Femur (tissue), 1 donor: ENCODE measurements at regions not wholly inside any gene's neighbourhood (a gene's known extent, or its start where the extent isn't known, plus 50 kb on each side); places are given as distances from the start of the nearest gene placed in this dataset.
"Not testable (repeated sequence)": the region's sequence is repeated elsewhere in the genome, so short reads cannot be mapped to it uniquely, and the experiment has no call there.

ENCODE experiments used
- DNase-seq: peaks from one replicate; pipeline ENCODE4 v3.0.0-alpha.2; 2017

DNA sequence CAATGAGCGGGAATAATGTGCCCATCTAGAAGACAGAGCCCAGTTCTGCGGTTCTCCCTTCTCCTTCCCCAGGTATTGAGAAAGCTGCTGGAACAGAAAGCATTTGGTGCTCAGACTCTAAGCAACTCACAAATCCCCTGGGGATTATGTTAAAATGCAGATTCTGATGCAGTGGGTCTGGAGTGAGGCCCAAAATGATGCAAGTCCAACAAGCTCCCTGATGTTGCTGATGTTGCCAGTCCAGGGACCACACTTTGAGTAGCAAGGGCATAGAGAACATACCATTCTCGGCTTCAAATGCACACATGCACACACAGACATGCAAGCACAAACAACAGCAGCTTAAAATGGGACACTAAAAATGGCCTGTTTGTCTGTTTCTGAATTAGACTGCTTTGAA lies 274.8 kb upstream of the NCKAP5 start:
- DNase-seq, result no peak

DNA sequence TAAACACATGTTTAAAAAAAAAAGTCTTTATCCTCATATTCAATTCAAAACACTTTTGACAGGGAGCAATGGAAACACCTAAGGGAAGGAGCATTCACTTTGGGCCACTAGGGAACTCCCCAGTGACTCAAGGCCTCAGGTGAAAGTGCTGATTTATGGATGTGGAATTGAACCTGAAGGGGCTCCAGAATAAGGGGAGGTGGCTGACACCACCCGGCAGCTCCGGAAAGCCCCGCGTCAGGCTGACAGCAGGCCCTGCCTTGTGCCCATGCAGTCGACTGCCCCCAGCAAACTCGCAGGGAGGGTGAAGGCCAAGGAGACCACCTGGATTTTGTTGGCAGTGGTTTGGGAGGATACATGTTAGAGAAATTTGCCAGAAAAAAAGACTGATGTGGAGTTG lies 275.3 kb upstream of the NCKAP5 start:
- no peak for DNase-seq

DNA sequence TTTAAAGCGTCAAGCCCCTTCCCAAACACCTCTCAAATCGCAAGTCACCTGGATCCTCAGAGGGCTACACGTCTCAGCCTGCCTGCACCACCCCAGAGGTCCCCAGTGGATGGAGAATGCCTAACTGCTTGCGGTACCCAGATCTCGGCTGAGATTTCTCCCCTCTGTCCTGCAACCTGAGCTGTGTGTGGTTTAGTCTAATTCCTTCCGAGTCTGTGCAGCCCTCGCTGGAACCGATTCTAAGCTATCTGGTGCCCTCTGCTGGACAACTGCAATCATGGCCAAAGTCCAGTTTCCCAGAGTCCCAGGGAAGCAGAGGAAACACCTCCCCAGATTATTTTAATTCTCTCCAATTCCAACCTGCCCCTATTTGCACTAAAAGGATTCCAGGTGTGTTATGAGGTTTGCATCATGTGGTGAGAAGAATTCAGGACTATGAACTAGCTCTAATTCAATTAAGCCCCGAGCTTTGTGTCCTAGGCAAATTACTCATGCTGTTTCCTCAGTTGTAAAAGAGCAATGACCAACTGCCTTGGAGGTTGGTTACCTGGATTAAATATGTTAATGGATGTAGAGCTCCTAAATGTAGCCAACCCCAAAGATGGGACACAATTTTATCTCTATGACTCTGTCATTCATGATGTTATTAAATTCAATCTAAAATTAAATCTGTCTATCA lies 276.1 kb upstream of the NCKAP5 start:
- DNase-seq, result peak; percentile 78

DNA sequence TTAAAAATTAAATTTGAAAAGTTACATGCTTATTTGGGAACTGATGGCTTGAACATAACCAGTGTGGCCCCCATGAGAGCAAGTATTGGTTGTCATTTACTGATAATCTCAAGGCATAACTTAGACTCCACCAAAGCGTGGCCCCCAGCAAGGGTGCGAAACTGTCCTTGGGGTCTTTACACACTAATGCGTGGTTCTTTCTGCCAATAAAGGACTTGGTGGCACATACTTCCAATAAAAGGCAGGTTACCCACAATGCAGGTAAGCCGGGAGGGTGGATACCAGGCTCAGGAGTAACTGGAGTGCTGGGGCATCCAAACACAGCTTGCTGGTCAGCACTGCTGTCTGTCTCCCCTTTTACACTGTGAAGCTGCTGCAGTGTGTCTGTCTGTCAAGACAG lies 278.2 kb upstream of the NCKAP5 start:
- DNase-seq, result no peak

DNA sequence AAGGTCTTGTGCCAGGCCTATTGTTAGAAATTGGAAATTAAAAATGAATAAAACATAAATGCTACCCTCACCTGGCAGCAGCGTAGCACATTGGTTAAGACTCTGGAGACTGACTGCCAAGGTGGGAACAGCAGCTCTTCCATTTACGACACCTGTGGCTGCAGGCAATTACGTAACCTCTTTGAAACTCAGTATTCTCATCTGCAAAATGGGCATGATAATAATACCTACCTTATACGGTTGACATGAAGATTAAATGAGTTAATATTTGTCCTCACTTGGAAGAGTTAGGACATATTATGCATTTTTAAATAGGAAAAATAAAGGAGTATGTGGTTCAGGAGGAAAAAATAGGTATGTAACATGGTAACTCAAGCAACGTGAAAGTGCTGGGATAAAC lies 279.3 kb upstream of the NCKAP5 start:
- DNase-seq, result no peak

DNA sequence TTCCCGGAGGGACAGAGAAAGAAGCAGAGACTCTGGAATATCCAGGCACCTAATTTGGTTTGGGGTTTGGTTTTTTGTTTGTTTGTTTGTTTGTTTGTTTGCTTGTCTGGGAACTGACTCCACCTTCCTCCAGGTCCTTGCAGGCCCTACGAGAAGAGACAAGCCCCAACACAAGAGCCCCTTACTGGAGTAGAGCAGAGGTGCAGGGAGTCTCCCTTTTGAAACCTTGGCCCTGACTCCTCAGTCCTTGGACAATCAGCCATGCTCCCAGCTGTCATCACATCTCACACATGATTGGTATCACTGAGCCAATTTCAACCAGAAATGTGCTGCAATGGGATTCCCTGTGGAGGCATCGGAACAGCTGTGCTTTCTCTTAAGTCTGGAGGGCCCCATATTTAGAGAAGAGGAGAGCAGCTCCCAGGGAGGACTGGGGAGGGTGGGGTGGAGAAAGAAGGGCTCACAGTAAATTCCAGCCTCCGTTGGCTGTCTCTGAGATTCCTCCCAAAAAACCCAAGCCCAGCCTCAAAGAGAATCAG lies 279.9 kb upstream of the NCKAP5 start:
- peak; percentile 38 for DNase-seq

DNA sequence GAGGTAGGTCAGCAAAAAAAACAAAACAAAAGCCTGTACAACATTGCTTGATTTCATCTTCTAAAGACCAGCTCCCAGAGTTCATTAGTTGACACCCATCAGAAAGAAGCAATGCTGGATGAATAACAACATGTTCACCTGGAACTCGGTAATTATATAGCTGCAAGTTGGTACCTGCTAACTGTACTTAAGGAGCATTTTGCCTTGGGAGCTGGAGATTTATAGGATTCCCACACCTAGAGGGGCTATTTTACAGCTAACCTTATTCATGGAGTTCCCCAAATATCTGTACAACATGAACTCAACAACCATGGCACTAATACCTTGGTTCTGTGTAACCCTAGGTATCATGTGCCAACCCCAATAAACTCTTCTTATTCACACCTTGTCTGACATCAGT lies 281.1 kb upstream of the NCKAP5 start:
- DNase-seq, result no peak

DNA sequence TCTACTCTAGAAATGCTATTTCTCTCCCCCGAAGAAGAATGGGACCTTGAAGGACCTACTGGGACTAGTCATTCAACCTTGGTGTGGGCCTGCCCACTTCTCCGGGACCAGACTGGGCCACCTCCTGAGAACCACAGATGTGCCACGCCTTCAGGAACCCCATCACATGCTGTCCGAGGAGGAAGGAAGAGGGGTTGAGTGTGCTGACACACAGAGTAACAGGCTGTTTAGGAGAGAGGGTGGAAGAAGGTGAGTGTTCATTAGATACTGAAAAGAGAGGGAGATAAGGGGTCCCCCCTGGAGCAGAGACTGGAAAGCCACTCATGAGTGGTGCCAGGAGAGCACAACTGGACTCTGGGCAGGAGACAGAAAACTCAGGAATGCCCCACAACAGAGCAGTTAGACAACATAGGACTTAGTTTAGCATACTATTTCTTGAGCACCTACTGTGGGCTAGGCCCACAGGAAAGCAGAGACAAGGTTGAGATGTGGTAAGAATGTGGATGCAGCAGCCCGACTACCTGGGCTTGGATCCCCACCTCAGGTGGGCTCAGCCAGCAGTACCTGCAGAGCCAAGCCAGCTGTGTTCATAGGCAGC lies 286.4 kb upstream of the NCKAP5 start:
- DNase-seq, result no peak

DNA sequence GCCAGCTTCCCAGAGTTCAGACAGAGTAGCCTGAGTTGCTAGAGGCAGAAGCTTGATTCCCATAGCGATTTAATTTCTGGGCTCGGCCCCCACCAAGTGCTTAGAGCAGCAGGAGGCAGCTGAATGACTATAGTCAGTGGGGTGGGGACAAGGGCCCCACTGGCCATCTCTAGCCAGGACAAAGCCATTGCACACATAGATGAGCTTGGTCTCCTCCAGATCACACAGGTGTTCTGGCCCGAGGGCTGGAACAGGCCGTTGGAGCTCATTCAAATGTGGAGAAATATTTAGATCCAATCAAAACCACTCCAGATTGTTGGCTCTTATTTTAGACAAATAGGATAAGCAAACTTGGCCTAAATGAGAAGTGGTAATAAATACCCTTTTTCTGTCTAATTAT lies 287.3 kb upstream of the NCKAP5 start:
- DNase-seq, result no peak

DNA sequence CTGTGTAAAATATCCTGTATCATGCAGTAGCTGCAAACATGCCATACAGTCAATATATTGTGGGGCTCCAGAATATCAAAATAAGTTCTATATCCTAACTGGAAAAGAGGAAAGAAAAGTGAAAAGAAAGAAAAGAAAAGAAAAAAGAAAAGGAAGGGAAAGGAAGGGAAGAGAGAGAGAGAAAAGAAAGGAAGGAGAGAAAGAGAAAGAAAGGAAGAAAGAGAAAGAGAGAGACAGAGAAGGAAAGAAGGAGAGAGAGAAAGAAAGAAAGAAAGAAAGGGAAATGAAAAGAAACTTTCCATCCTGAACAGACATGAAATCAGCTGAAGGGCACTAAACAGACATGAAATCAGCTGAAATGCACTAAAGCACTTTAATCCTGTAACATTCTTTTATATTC lies 288.4 kb upstream of the NCKAP5 start:
- DNase-seq, result no peak

DNA sequence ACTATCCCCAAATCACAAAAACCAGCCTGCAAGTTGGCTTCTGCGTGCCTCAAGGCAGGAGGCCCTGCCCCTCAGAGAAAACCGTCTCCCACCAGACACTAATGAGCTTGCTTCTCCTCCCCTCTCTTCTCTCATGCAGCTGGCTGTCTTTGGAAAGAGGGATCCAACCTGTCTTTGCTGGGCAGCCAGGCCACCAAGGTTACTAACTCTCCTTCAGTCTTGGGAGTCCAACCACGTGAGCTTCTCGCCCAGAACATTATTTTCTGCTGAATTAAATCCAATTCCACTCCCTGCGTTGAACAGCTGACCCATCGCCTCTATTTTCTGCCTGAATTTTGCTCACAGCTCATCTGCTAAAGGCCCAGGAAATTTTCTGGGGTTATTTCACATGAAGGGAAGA lies 291.3 kb upstream of the NCKAP5 start:
- DNase-seq, result no peak

DNA sequence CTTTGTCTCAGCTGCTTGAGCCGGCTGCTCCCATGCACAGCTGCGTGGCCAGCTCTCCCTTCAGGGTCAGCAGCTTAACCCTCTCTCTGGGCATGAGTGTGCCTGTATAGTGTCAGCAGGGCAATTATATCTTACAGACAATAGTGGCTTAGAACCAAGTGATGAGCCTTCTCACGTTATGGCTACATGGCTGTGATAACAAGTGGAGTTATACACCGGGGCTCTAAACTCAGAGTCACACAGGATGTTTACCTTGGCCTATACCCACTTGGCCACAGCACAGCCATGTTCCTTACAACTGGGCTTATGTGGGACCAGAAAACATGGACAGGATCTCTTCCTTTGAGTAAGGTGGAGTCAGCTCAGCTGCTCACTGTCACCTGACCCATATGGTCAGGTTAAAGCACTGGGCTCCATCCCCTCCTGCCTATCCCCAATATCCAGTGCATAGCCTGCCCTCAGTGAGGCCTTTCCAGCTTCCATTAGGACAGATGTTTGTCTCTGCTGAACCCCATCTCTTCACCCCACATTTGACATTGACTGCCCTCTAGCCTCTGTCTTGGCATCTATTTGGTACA lies 294.2 kb upstream of the NCKAP5 start:
- DNase-seq, result no peak

DNA sequence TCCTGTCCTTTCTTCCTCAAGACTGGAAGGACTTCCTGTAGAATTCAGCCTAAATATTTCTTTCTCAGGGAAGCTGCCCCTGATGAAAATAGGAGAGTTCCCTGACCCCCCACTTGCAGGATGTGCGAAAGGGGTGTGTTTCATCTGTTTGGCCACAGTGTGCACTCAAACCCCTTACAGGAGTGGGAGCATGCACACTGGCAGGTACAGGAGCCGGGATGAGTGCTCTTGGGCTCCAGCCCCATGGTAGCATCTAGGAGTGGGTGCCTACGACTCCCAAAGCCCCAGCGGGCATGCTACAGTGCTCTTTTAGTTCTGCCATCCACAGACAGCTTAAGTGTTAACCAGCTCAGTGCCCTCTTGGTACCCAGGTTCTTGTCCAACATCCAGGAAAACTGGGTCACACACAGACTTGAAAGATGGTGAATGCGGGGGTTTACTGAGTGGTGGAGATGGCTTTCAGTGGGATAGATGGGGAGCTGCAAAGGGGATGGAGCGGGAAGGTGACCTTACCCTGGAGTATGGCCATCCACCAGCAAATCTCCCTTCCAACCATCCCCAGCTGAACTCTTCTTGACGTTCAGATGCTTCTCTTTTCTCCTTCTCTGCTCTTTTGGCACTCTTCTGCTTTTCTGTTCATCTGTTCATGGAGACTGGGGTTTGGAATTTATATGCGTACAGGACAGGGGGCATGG lies 295.0 kb upstream of the NCKAP5 start:
- no peak for DNase-seq

DNA sequence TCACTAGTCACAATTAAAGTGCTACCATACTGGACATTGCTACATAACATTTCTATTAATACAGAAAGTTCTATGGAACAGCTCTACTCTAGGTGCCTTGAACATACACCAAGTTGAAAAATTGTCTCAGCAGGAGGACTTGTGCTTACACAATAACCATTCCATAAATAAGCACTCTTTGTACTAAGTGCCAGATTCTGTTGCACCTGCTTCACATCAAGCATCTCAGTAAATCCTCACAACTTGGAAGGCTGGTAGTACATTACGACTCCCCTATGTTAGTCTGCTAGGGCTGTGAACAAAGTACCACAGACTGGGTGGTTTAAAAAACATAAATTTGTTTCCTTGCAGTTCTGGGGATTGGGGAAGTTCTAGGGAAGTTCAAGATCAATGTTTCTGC lies 296.9 kb upstream of the NCKAP5 start:
- DNase-seq, result no peak

DNA sequence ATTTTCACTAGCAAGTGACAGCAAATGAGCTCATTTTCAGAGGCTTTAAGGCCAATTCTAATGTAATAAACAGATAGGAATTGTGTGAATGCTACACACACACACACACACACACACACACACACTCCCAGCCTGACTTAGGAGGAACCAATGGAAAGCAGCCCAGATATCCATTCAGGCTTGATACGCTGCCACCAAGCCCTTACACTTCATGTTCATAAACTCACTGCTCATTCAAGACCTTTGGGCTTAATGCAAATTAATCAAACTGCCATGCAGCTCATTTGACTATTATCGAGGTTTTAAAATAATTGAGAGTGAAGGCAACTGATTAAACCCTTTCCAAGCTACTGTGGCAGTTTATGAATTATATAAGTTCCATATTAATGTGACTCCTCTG lies 298.9 kb upstream of the NCKAP5 start:
- peak; percentile 41 for DNase-seq

DNA sequence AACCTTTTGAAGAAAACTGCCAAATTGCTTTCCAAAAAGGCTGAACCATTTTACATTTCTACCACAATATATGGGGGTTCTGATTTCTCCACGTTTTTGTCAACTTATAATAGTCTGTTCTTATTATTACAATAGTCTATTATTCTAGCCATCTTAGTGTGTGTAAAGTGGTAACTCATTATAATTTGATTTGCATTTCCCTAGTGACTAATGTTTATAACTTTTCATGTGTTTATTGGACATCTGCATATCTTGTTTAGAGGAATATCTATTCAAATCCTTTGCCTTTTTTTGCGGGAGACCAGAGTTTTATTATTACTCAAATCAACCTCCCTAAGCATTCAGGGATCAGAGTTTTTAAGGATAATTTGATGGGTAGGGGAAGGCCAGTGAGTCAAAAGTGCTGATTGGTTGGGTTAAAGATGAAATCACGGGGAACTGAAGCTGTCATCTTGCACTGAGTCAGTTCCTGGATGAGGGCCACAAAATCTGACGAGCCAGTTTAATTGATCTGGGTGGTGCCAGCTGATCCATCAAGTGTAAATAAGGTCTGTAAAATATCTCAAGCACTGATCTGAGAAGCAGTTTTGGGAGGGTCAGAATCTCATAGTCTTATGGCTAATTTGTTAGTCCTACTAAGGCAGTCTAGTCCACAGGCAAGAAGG lies 303.4 kb upstream of the NCKAP5 start:
- DNase-seq, result no peak

DNA sequence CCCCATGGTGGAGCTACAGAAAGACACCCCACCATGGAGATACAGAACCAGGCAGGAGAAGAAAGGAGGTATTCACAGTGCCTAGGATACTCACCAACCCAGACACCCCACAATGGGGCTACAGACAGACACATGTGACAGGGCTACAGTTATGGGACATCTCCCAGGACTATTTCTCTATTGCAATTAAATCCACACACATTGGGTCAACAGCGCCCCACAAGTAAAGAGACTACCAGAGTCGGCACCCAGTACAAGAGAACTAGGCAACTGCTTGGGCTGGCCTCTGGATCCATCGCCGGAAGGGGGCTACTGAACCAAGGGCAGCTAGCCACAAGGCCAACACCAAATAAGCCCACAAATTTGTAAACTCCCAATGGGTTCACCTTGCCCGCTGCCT lies 310.1 kb upstream of the NCKAP5 start:
- DNase-seq, result no peak

DNA sequence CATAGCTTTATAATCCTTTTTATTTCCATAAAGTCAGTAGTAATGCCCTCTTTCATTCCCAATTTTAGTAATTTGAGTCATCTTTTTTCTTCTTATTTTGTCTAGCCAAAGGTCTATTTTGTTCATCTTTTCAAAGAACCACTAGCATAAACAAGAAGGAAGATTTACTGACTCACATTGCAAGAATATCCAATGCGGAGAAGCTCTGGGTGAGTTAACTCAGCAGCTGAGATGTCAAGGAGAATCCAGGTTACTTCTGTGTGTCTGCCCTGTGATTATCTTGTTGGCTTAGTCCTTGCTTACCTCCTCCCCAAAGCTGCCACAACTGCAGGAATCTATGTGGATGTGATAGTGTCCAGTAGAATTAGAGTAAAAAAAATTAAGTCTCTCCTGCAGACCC lies 311.4 kb upstream of the NCKAP5 start:
- DNase-seq, result no peak

DNA sequence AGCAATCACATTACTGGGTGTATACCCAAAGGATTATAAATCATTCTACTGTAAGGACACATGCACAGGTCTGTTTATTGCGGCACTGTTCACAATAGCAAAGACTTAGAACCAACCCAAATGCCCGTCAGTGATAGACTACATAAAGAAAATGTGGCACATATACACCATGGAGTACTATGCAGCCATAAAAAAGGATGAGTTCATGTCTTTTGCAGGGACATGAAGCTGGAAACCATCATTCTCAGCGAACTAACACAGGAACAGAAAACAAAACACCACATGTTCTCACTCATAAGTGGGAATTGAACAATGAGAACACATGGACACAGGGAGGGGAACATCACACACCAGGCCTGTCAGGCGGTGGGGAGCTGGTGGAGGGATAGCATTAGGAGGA lies 313.9 kb upstream of the NCKAP5 start:
- not testable (repeated sequence) for DNase-seq

DNA sequence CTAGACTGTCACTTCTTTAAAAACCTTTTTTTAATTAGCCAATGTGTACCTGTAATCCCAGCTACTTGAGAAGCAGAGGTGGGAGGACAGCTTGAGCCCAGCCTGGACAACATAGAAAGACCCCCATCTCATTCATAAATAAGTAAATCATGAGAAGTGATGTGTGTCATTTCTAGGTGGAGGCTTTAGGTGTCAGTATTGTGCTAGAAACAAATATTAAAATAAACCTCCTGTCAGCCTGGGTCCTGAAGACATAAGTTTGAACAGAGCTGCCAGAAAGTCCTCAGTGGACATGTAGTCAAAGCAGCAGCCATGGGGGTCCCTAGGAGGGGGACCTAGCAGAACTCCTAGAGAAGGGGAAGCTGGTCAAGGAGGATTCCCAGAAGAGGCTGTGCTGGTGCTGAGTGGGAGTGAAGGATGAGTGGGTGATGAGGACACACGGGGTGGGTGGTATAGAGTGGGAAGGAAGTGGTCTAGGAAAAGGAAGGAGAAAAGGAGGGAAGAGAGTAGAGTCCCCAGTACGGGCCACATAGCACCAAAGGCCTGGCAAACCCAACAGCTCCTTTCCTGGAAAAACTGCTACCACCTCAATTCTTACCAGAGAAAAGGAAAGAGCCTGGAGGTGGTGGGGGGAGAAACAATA lies 316.6 kb upstream of the NCKAP5 start:
- DNase-seq, result no peak

DNA sequence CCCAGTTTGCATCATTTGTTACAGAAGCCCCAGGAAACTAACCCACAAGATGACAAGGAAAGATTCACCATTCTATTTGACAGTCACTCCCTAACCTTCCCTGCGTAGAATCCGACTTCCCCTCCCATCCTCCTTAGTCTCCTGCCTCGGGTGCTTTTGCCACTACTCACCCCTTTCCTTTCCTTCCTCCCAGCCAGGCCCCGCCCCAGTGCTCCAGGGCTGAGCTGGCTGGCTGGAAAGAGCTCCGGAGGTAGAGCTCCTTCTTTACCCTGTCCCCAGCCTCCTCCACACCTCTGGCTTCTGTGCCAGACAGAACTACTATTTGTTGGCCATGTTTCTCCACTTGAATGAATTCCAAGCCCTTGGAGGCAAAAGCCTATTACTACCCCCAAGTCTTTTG lies 317.6 kb upstream of the NCKAP5 start:
- DNase-seq, result peak; percentile 24

DNA sequence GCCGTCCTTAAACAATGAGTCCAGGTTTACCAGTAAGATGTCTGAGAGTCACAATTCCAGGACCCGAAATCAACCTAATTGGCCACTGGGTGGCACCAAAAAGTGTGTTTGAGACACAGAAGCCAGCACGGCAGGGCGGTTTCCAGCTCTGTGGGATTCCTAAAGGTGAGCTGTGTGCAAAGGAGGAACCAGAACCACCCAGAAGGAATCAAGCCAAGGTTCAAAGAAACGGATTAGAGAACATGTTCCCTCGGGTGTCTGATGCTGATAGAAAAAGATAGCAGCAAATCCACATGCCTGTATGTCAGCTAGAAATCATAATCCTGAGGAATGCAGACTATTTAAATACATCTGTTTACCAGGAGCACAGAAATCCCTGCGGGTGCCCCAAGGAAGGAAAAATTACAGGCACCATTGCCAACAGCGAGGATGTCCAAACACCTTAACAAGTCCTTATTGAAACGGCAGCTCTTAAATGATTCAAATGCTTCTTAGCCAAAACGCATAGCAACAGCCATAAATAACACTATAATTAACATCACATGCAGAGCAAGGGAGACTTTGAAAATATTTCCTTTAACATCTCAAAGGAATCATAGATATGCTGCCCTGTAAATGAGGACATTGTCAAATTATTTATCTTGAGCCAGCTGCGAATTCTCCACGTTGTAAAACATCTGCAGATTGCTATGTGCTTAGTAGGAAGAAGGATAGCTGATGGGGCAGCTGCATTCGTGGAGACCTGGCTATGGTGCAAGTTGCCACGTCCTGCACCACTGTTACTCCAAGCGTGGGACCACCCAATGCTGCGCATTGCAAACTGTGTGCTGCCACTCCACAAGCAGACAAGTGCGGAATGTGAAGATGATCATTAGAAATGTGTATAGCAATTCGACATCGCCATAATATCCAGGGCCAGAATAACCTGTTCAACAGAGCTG lies 318.7 kb upstream of the NCKAP5 start:
- peak; percentile 82 for DNase-seq
